GM21360 (cell line): ENCODE measurements at regions not wholly inside any gene's neighbourhood (a gene's known extent, or its start where the extent isn't known, plus 50 kb on each side); places are given as distances from the start of the nearest gene placed in this dataset.

Experiments used
- ATAC-seq: cut with Tn5 transposase; IDR thresholded peaks from one replicate; pipeline ENCODE4 v1.9.1; 2021; ENCODE audit warnings: mild to moderate bottlenecking, moderate library complexity; ENCODE audit not compliant: unreplicated experiment

- no peak for ATAC-seq
These were observed 979.7 kb upstream of the TMEM132C start for GRCh38 chr12:127287256-127287655.

DNA sequence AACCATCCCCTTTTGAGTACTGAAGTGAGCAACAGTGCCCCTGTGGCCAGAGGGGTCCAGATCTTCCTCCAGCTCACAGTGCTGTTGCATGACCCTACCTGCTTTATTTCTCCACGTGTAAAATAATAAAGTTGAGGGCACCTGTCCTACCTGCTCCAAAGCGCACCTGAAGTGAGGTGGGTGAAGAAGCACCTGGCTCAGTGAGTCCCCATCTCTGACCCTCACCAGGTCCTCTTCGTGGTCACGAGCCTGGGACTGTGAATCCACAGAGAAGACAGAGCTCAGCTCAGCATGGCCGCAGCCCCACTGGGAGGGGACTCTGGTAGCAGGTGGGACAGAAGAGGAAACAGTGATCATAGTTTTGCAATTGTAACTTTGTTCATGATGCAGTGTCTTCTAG lies 976.7 kb upstream of the TMEM132C start:
- no peak for ATAC-seq

DNA sequence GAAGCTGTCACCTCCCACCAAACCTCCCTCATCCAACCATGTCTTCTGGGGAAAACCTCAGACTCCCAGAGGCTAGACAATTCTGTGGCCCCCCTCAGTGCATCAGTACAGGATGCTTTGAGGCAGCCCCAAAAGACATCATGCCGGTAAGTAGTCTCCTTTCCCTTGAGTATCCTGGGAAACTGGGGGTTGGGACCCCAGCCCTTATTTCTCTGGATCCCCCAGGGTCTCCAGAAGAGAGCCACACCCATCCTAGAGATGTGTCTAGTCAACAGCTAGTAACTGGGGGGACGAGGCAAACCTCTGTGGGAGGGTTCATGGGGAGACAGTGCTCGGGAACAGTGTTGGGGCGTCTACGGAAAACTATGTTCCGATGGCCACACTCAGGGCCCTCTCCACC lies 974.2 kb upstream of the TMEM132C start:
- no peak for ATAC-seq

- ATAC-seq: no peak
These were observed 973.3 kb upstream of the TMEM132C start for GRCh38 chr12:127293507-127294310.

GRCh38 chr12:127294651-127295210 lies 972.2 kb upstream of the TMEM132C start:
- no peak for ATAC-seq

DNA sequence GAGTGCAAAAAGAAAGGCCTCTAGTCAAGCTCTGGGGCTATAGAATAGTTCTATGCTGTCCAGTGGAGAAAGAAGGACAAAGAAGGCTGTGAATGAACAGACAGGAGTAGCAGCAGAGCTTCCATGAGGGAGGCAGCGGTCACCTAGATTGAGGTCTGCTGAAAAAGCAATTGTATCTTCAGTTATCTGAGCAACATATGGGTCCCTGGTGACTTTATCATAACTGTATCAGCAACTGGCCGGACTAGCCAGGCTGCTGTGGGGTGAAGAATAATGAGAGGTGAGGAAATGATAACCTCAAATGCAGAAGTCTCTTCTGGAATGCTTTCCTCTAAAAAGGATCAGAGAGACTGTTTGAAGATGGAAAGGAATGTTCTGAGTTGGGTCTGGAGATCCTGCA lies 971.3 kb upstream of the TMEM132C start:
- no peak for ATAC-seq

DNA sequence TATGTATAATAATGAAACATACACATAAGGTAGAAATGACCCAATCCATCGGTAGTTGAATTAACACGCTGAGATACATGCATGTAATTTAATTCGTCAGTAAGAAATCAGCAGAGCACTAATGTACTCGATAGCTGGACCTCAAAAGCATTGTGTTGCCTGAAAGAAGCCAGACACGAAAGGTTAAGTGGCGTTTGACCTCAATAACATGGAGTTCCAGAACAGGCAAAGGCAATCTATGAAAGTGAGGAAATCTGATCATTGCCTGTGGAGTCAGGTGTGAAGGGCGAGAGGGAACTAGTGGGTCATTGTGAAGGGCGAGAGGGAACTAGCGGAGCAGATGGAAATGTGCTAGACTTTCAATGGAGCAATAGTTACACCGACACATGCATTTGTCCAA lies 970.4 kb upstream of the TMEM132C start:
- no peak for ATAC-seq

- no peak for ATAC-seq
These were observed 969.6 kb upstream of the TMEM132C start for GRCh38 chr12:127297327-127297726.

DNA sequence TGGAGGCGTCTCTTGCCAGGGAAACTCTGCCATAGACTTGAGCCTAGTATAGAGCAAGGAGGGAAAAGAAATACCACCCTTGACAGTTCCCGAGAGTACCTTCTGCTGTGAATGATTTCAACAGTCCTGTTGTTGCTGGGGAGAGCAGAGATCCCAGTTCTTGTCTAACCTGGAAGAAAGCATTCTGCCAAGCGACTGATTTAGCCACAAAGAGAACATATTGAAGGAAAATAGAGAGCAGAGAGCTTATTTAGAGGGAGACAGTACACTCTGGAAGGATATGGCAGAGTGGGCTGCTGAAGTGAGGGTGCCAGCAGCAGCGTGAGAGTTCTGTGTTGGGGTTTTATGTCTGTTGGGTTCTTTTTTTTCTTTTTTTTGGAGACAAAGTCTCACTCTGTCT lies 966.9 kb upstream of the TMEM132C start:
- no peak for ATAC-seq

- no peak for ATAC-seq
These were observed 966.2 kb upstream of the TMEM132C start for GRCh38 chr12:127300753-127301152.

GRCh38 chr12:127301876-127302275 lies 965.1 kb upstream of the TMEM132C start:
- ATAC-seq: no peak

GRCh38 chr12:127304751-127305725 lies 961.9 kb upstream of the TMEM132C start:
- no peak for ATAC-seq

DNA sequence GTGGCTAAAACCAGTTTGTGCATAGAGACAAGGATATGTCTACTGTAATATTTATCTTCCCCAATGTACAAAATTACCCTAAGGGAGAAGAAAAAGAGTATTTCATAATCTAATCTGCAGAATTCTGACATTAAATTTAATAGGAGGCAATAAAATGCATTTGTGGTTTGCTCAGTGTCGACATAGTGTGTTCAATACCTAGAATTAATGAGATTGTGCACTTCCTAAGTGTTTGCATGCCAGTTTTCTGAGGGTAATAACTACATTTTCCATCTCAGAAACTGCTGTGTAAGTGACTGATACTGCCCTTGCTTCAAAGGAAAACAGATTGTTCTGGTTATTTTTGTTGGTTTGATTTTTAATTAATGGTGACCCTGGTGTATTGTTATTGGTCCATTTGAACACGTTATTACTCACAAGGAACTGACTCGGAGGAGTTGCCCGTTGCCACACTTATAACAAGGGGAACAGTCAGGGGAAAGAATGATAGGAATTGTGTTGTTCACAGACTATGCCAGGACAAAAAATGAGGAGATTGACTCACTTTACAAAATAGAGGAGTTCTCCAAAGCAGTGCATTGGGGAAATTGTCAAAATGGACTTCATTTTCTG lies 960.3 kb upstream of the TMEM132C start:
- no peak for ATAC-seq

DNA sequence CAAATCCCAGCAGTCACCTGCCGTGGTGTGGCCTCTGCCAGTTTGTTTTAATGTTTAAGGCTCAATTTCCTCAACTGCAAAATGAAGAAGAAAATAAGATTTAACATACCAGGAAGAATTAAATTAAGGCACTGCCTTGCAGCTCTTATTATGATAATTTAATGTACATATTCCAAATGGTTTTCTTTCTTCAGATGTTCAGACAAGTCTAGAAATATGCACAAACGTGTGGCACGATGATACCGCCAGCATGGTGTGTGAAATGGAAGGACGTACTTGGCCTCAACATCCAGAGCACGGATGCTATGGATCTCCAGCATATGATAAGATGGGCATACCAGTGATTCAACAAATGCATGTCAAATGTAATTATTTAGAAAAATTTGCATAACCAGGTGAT lies 959.4 kb upstream of the TMEM132C start:
- ATAC-seq: no peak

DNA sequence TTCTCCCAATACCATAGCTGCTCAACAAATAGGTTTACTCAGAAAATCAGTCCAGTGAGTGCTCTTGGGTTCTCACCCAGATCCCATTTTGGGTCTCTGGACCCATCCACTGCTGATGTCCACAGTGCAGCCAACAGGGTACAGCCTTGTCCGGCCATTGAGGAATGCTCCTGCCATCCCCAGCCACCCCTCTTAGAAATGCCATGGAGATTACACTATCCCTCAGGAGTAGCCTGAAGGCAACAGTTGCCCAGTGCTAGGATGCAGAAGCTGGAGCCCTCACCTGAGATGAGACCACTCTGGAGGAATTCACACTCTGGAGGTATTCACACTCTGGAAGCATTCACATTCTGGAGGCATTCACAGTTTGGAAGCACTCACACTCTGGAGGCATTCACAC lies 958.8 kb upstream of the TMEM132C start:
- no peak for ATAC-seq

- ATAC-seq: no peak
These were observed 956.4 kb upstream of the TMEM132C start for GRCh38 chr12:127310548-127310947.

- ATAC-seq: no peak
These were observed 955.1 kb upstream of the TMEM132C start for GRCh38 chr12:127311720-127312364.

- no peak for ATAC-seq
These were observed 942.3 kb upstream of the TMEM132C start for GRCh38 chr12:127324681-127325080.

- no peak for ATAC-seq
These were observed 939.0 kb upstream of the TMEM132C start for GRCh38 chr12:127327986-127328385.

DNA sequence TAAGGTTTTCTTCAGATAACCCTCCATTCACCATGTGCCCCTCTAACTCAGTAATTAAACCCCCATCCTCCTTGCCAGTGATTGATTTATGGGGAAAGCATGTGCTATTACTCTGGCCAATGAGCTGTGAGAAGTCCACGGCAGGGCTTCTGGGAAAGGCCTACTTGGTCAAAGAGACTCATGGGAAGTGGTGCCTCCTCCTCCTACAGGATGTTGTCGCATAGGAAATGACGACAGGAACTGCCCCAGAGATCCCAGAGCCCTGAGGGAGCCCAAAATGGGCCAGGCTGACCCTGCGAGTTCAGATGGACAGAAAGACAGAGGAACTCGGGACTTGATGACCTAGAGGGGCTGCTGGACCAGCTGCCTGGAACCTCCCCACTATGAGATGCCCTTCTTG lies 938.1 kb upstream of the TMEM132C start:
- no peak for ATAC-seq

- no peak for ATAC-seq
These were observed 932.6 kb upstream of the TMEM132C start for GRCh38 chr12:127334365-127334764.
